ENCODE measurements at regions not wholly inside any gene's neighbourhood (a gene's known extent, or its start where the extent isn't known, plus 50 kb on each side); places are given as distances from the start of the nearest gene placed in this dataset.

- ChIA-PET CTCF (ENCODE audit: partially characterized antibody) (interaction anchor here (0.7 to 2.8 kb wide), 6 partner anchors 15 to 148 kb away, joined by 3 to 10 read pairs (median 3); no protein-coding TSS in a partner anchor), POLR2A (ENCODE audit: partially characterized antibody) (no interaction called here)
- H2AK5ac ChIP-seq (ENCODE audit: low read depth, low read length), result no peak overlapping the region
- H3K4me1 ChIP-seq (replicated peaks in 1 of 4; ENCODE audit: control insufficient read depth in 3 of 4, insufficient read depth in 4 of 4, low read length in 3 of 4), result no peaks in the 10 kb centered on the region; a peak in 1 of 7 replicates
- H3K79me2 ChIP-seq (ENCODE audit: control insufficient read depth in 1 of 2, insufficient read depth in 2 of 2, low read length in 2 of 2), result no peaks in the 10 kb centered on the region
- H2BK15ac ChIP-seq (ENCODE audit: low read length), result 0 out of 2 replicates have a peak overlapping the region, but pooled peaks have one; percentile 50
- H3K23ac ChIP-seq (ENCODE audit: insufficient read length), result no peak overlapping the region
- no peak overlapping the region for H2BK120ac ChIP-seq (replicated peaks; ENCODE audit: low read depth, low read length)
- H3K14ac ChIP-seq (ENCODE audit: insufficient read length), result no peak overlapping the region
- no peak for DNase-seq (ENCODE audit: low read depth in 1 of 2, low spot score in 2 of 2)
- no peaks in the 10 kb centered on the region for H3K9me3 ChIP-seq (ENCODE audit: insufficient read depth in 2 of 2, low read depth in 1 of 2, low read length in 1 of 2)
- no peak overlapping the region for H4K5ac ChIP-seq (ENCODE audit: insufficient read length, low read depth, low read length)
- H2BK12ac ChIP-seq (ENCODE audit: low read depth, low read length), result peak overlapping the region; percentile 52; the same call in 1 of the 2 replicates
- H3K79me1 ChIP-seq (ENCODE audit: low read depth, low read length), result no peaks in the 10 kb centered on the region
- H4K8ac ChIP-seq (ENCODE audit: extremely low read depth, insufficient read depth, low read length), result no peak overlapping the region
- H3K36me3 ChIP-seq (ENCODE audit: control insufficient read depth in 2 of 4, insufficient read depth in 4 of 4, low read length in 3 of 4), result no peaks in the 10 kb centered on the region
- 88% methylated on average over 13 of the region's 13 CpGs; no CpG with 5 or more reads in 1 of the 2 experiments for WGBS, 2 experiments (ENCODE audit: extremely low coverage in 1 of 2, insufficient coverage in 1 of 2, insufficient read length in 1 of 2, insufficient replicate concordance in 2 of 2, low coverage in 1 of 2, low lambda C conversion rate in 2 of 2, missing lambda C conversion rate in 1 of 2)
- H3K4me2 ChIP-seq (ENCODE audit: insufficient read depth in 1 of 2, low read depth in 2 of 2, low read length in 2 of 2), result no peak overlapping the region
- H3K9ac ChIP-seq (replicated peaks in 1 of 4; ENCODE audit: extremely low read depth in 1 of 4, low read depth in 3 of 4, low read length in 3 of 4), result no peak overlapping the region
- peaks cover 0 to 2% (median 0%) of the 10 kb centered on the region in 4 experiments; a peak in 1 of 7 replicates for H3K27me3 ChIP-seq (replicated peaks in 1 of 4; ENCODE audit: control insufficient read depth in 3 of 4, extremely low read depth in 1 of 4, insufficient read depth in 3 of 4, low read length in 3 of 4)
- H3K18ac ChIP-seq (ENCODE audit: extremely low read depth, low read length), result no peak overlapping the region
- H3K27ac ChIP-seq (ENCODE audit: low read depth, low read length), result no peak overlapping the region
- no peak for FAIRE-seq
- H2AFZ ChIP-seq (ENCODE audit: low read length), result no peak overlapping the region
- H4K20me1 ChIP-seq (replicated peaks in 1 of 2; ENCODE audit: control insufficient read depth in 1 of 2, insufficient read depth in 2 of 2, low read length in 2 of 2), result no peaks in the 10 kb centered on the region
- no peak overlapping the region for H3K4me3 ChIP-seq (ENCODE audit: extremely low read depth in 1 of 4, insufficient read depth in 2 of 4, low read depth in 3 of 4, low read length in 4 of 4)
- H4K91ac ChIP-seq (replicated peaks; ENCODE audit: insufficient read length, low read length), result no peak overlapping the region
- H2BK20ac ChIP-seq (ENCODE audit: low read length), result no peak overlapping the region; the same call in 1 of the 2 replicates
- H3K4ac ChIP-seq (replicated peaks; ENCODE audit: insufficient read length, low read depth, low read length), result no peak overlapping the region
- H3K23me2 ChIP-seq (ENCODE audit: low read depth, low read length), result no peaks in the 10 kb centered on the region
- no peak overlapping the region for H3K56ac ChIP-seq (replicated peaks; ENCODE audit: insufficient read length, low read depth, low read length)
- H2BK5ac ChIP-seq (ENCODE audit: low read depth, low read length), result no peak overlapping the region
- no peak for TF ChIP-seq TBP (IDR thresholded peaks at IDR 0.05; ENCODE audit: low read depth, low read length)
- no peak for TF ChIP-seq PHF8 (conservative IDR thresholded peaks at IDR 0.05; ENCODE audit: low read depth, low read length)
- TF ChIP-seq RBBP5 (IDR thresholded peaks at IDR 0.05; ENCODE audit: borderline replicate concordance, low read depth, low read length), result no peak
- TF ChIP-seq KDM1A (IDR thresholded peaks at IDR 0.05; ENCODE audit: borderline replicate concordance, low read length), result no peak
- TF ChIP-seq RXRA (IDR thresholded peaks at IDR 0.05; ENCODE audit: insufficient read depth, low read depth, low read length), result no peak
- TF ChIP-seq SIN3A (conservative IDR thresholded peaks at IDR 0.05 in 1 of 2, IDR thresholded peaks at IDR 0.05 in 1 of 2; ENCODE audit: low read depth in 1 of 2, low read length in 2 of 2), result no peak
- TF ChIP-seq TAF7 (optimal IDR thresholded peaks at IDR 0.05; ENCODE audit: borderline replicate concordance, low read depth, low read length), result no peak
- no peak for TF ChIP-seq SIX5 (IDR thresholded peaks at IDR 0.05; ENCODE audit: low read depth, low read length)
- no peak for TF ChIP-seq EGR1 (IDR thresholded peaks at IDR 0.05; ENCODE audit: borderline replicate concordance, low read depth, low read length)
- TF ChIP-seq KDM4A (IDR thresholded peaks at IDR 0.05; ENCODE audit: low read depth, low read length, severe bottlenecking), result no peak
- no peak for TF ChIP-seq CHD2 (IDR thresholded peaks at IDR 0.05; ENCODE audit: low read length)
- no peak for TF ChIP-seq TCF12 (IDR thresholded peaks at IDR 0.05; ENCODE audit: low read depth, low read length)
- TF ChIP-seq JUN (IDR thresholded peaks at IDR 0.05; ENCODE audit: low read depth, low read length), result no peak
- TF ChIP-seq SP4 (IDR thresholded peaks at IDR 0.05; ENCODE audit: low read length), result no peak
- TF ChIP-seq CHD1 (IDR thresholded peaks at IDR 0.05; ENCODE audit: low read depth, low read length), result no peak
- TF ChIP-seq RFX5 (IDR thresholded peaks at IDR 0.05; ENCODE audit: borderline replicate concordance, low read depth, low read length), result no peak
Observed at GRCh38 chr5:172549696-172550095, 91.4 kb upstream of the NEURL1B start.

Data from H1 (cell line).